ENCODE measurements at regions not wholly inside any gene's neighbourhood (a gene's known extent, or its start where the extent isn't known, plus 50 kb on each side); places are given as distances from the start of the nearest gene placed in this dataset.
"Not testable (repeated sequence)": the region's sequence is repeated elsewhere in the genome, so short reads cannot be mapped to it uniquely, and the experiment has no call there.

- H3K27ac ChIP-seq = not testable (repeated sequence)
Measured at GRCh38 chr5:102154791-102155605, 141.1 kb downstream of the SLCO4C1 start.

GRCh38 chr5:102154291-102154690 lies 141.8 kb downstream of the SLCO4C1 start:
- TF ChIP-seq CTCF (conservative IDR thresholded peaks at IDR 0.05) = no peak
- H3K27ac ChIP-seq = no peak overlapping the region

GRCh38 chr5:102153003-102153759 lies 142.9 kb downstream of the SLCO4C1 start:
- TF ChIP-seq CTCF (conservative IDR thresholded peaks at IDR 0.05) = peak; percentile 66
- no peak overlapping the region for H3K27ac ChIP-seq

GRCh38 chr5:102139029-102139428 lies 157.1 kb downstream of the SLCO4C1 start:
- no peak for TF ChIP-seq CTCF (conservative IDR thresholded peaks at IDR 0.05)
- no peak overlapping the region for H3K27ac ChIP-seq

- no peak overlapping the region for H3K27ac ChIP-seq
- TF ChIP-seq CTCF (conservative IDR thresholded peaks at IDR 0.05) = no peak
Measured at GRCh38 chr5:102138243-102138653, 157.8 kb downstream of the SLCO4C1 start.

GRCh38 chr5:102130890-102131289 lies 165.2 kb downstream of the SLCO4C1 start:
- no peak for TF ChIP-seq CTCF (conservative IDR thresholded peaks at IDR 0.05)
- H3K27ac ChIP-seq = no peak overlapping the region

- TF ChIP-seq CTCF (conservative IDR thresholded peaks at IDR 0.05) = no peak
- H3K27ac ChIP-seq = no peak overlapping the region
Measured at GRCh38 chr5:102130386-102130785, 165.7 kb downstream of the SLCO4C1 start.

GRCh38 chr5:102119252-102119651 lies 176.8 kb downstream of the SLCO4C1 start:
- H3K27ac ChIP-seq = no peak overlapping the region
- no peak for TF ChIP-seq CTCF (conservative IDR thresholded peaks at IDR 0.05)

Measured in VCaP (cell line).